K562 (cell line): ENCODE measurements at regions not wholly inside any gene's neighbourhood (a gene's known extent, or its start where the extent isn't known, plus 50 kb on each side); places are given as distances from the start of the nearest gene placed in this dataset.

Source experiments
- ATAC-seq: fragments of 200-7000 bp; cut with Tn5 transposase; 3 replicates; pipeline ENCODE4 v1.9.1; 2020; ENCODE audit warnings: moderate library complexity
- BruUV-seq: library from RNA; stranded (reverse); fragments of 400-500 nt; replicated peaks from 2 replicates; lab custom pipeline; 2021; lab: Mats Ljungman, UMichigan
- CTCF ChIA-PET: fragments of 300-600 bp; formaldehyde crosslinking; extraction: SDS; loops from one replicate; lab custom pipeline; 2021; ENCODE audit warnings: low intra/inter-chr PET ratio; lab: Yijun Ruan, JAX
- POLR2A ChIA-PET: fragments of 300-600, 350-650 bp; sonication (Branson Sonifier 250); formaldehyde crosslinking; extraction: SDS; loops from one replicate; lab custom pipeline; 2021; ENCODE audit warnings: antibody characterized with exemption, inconsistent platforms; lab: Yijun Ruan, JAX
- DNase-seq, 4 experiments: peaks; one replicate each; pipeline versions ENCODE4 v3.0.0 to v3.0.0-alpha.2; 2011 to 2018; ENCODE audit warnings: low spot score in 3 of 4, mixed read lengths in 3 of 4; ENCODE audit errors: extremely low read depth in 1 of 4
- FAIRE-seq: peaks from 2 replicates; lab custom pipeline; 2011; peaks lifted over from hg19 to GRCh38; lab: Jason Lieb, UNC
- H2AFZ ChIP-seq: 2 replicates; pipeline ENCODE4 v1.6.0; 2011; ENCODE audit warnings: low read depth, low read length, control low read depth, inconsistent platforms
- H3K27ac ChIP-seq: fragments of 200-600 bp; 3 replicates; pipeline ENCODE4 v1.8.0; 2011; ENCODE audit warnings: low read depth, mild to moderate bottlenecking, control low read depth, inconsistent platforms, low read length, moderate library complexity, mixed read lengths; ENCODE audit errors: extremely low read depth
- H3K27me3 ChIP-seq, 2 experiments: fragments of 300-600 bp in 1 of 2; 2 replicates in 1 of 2; 3 replicates in 1 of 2; pipeline versions ENCODE4 v1.6.0 to v1.8.0; 2011; ENCODE audit warnings: inconsistent platforms in 2 of 2, low read length in 2 of 2, mild to moderate bottlenecking in 1 of 2, mixed read lengths in 1 of 2, moderate library complexity in 1 of 2; ENCODE audit not compliant: control insufficient read depth in 2 of 2, insufficient read depth in 2 of 2
- H3K36me3 ChIP-seq: fragments of 300-600 bp; 3 replicates; pipeline ENCODE4 v1.8.0; 2011; ENCODE audit warnings: mild to moderate bottlenecking, low read length, inconsistent platforms; ENCODE audit not compliant: control insufficient read depth, insufficient read depth
- H3K4me1 ChIP-seq, 2 experiments: fragments of 200-600 bp in 1 of 2; replicated peaks in 1 of 2; 2 replicates in 1 of 2; 3 replicates in 1 of 2; pipeline versions ENCODE4 v1.5.1 to v1.8.0; 2011; ENCODE audit warnings: inconsistent platforms in 2 of 2, low read length in 2 of 2, mild to moderate bottlenecking in 1 of 2, mixed read lengths in 1 of 2, moderate library complexity in 1 of 2; ENCODE audit not compliant: control insufficient read depth in 2 of 2, insufficient read depth in 2 of 2
- H3K4me2 ChIP-seq: 2 replicates; pipeline ENCODE4 v1.6.1; 2011; ENCODE audit warnings: low read length, control low read depth, inconsistent platforms, mixed read lengths; ENCODE audit not compliant: insufficient read depth
- H3K4me3 ChIP-seq: fragments of 200-600 bp; sonication (generic), shearing (Covaris generic); 2 replicates; pipeline ENCODE4 v1.5.1; 2016; ENCODE audit warnings: control low read depth, inconsistent platforms
- H3K79me2 ChIP-seq: fragments of 200-600 bp; 3 replicates; pipeline ENCODE4 v1.8.0; 2011; ENCODE audit warnings: low read length, inconsistent platforms; ENCODE audit not compliant: control insufficient read depth, insufficient read depth
- H3K9ac ChIP-seq, 2 experiments: 2 replicates each; pipeline versions ENCODE4 v1.6.0 to v1.6.1; 2011; ENCODE audit warnings: low read depth in 2 of 2, low read length in 2 of 2, control low read depth in 1 of 2, inconsistent platforms in 1 of 2, mild to moderate bottlenecking in 1 of 2, mixed read lengths in 1 of 2; ENCODE audit not compliant: insufficient read depth in 1 of 2
- H3K9me1 ChIP-seq: one replicate; pipeline ENCODE4 v1.6.0; 2011; ENCODE audit warnings: inconsistent platforms, mild to moderate bottlenecking, low read length, moderate library complexity; ENCODE audit not compliant: control insufficient read depth, insufficient read depth
- H3K9me3 ChIP-seq: replicated peaks from 2 replicates; pipeline ENCODE4 v1.5.1; 2011; ENCODE audit warnings: low read depth, low read length, inconsistent platforms; ENCODE audit not compliant: control insufficient read depth, insufficient read depth
- H4K20me1 ChIP-seq: replicated peaks from 2 replicates; pipeline ENCODE4 v1.6.1; 2011; ENCODE audit warnings: low read length, inconsistent platforms, mixed read lengths; ENCODE audit not compliant: control insufficient read depth, insufficient read depth
- CC2D1A ChIP-seq: fragments of 450-650 bp; IDR thresholded peaks from 2 replicates; pipeline ENCODE4 v1.6.1; 2017; ENCODE audit warnings: mild to moderate bottlenecking
- RNF2 ChIP-seq: sonication (generic); IDR thresholded peaks from 2 replicates; pipeline ENCODE4 v1.6.1; 2016
- WGBS: fragments of 100-300 bp; shearing (Covaris generic); methylation state at CpG from one replicate; pipeline ENCODE4 v1.1.6; 2016; ENCODE audit warnings: low coverage, mixed read lengths; ENCODE audit not compliant: insufficient coverage; ENCODE audit errors: missing lambda C conversion rate; 5-methylcytosine and 5-hydroxymethylcytosine counted together
- in situ Hi-C: fragments of 300-500 bp; cut with MboI; formaldehyde crosslinking; loops from 4 replicates; pipeline ENCODE4 v1.15.0; 2018; ENCODE audit warnings: inconsistent platforms, mixed read lengths
- intact Hi-C: fragments of 100-400 bp; cut with micrococcal nuclease; formaldehyde crosslinking; loops from 2 replicates; pipeline ENCODE4 v1.14.2; 2022
- TF ChIP-seq, protein P1 (sequence below): fragments of 450-650 bp; formaldehyde crosslinking; IDR thresholded peaks from 2 replicates; pipeline ENCODE4 v1.4.0; 2020; ENCODE audit warnings: mild to moderate bottlenecking, moderate library complexity

- Histone ChIP-seq H3K4me3 (no peak overlapping the region), H4K20me1 (no peaks in the 10 kb centered on the region), H3K27me3 (peaks cover 5 to 13% of the 10 kb centered on the region in 2 experiments; a peak in 3 of 5 replicates), H3K9me1 (no peaks in the 10 kb centered on the region), H3K79me2 (no peaks in the 10 kb centered on the region), H3K9ac (no peak overlapping the region), H3K4me1 (no peaks in the 10 kb centered on the region), H3K27ac (no peak overlapping the region), H3K4me2 (no peak overlapping the region), H3K36me3 (no peaks in the 10 kb centered on the region), H3K9me3 (no peaks in the 10 kb centered on the region), H2AFZ (no peak overlapping the region)
- ChIA-PET CTCF (interaction anchor here (1.1 to 1.8 kb wide), 3 partner anchors 167 to 171 kb away, joined by 3 to 5 read pairs (median 4); no protein-coding TSS in a partner anchor), POLR2A (interaction anchor here (1.0 to 1.8 kb wide), 2 partner anchors 168 to 169 kb away, joined by 3 to 5 read pairs; no protein-coding TSS in a partner anchor)
- 17% methylated on average over 6 of the region's 9 CpGs for WGBS
- FAIRE-seq, result no peak
- in situ Hi-C loops (no loop called here), intact Hi-C loops (loop anchor here (2.0 to 10.0 kb wide), 2 partner anchors 117 to 169 kb away; no protein-coding TSS in a partner anchor)
- ATAC-seq, result no peak
- DNase-seq, result no peak
- no TSS peak for BruUV-seq
- TF ChIP-seq CC2D1A (no peak), RNF2 (no peak)
- TF ChIP-seq, protein P1, sequence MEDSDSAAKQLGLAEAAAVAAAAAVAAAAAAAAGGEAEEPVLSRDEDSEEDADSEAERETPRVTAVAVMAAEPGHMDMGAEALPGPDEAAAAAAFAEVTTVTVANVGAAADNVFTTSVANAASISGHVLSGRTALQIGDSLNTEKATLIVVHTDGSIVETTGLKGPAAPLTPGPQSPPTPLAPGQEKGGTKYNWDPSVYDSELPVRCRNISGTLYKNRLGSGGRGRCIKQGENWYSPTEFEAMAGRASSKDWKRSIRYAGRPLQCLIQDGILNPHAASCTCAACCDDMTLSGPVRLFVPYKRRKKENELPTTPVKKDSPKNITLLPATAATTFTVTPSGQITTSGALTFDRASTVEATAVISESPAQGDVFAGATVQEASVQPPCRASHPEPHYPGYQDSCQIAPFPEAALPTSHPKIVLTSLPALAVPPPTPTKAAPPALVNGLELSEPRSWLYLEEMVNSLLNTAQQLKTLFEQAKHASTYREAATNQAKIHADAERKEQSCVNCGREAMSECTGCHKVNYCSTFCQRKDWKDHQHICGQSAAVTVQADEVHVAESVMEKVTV (CRISPR knock-in tag), result no peak
Measured at GRCh38 chr12:4107911-4108697, 165.5 kb upstream of the CCND2 start.
